ENCODE measurements at regions not wholly inside any gene's neighbourhood (a gene's known extent, or its start where the extent isn't known, plus 50 kb on each side); places are given as distances from the start of the nearest gene placed in this dataset.

DNA sequence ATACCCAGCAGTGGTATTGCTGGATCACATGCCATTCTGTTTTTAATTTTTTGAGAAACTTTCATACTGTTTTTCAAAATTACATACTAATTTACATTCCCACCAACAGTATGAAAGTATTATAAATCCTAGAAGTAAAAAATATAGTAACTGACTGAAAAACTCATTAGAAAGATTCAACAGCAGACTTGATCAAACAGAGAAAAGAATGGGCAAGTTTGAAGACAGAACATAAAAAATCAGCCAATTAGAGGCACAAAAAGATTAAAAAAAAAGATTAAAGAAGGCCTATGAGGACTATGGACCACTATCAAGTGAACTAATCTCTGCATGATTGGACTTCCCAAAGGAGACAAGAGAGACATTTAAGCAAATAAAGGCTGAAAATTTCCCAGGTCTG is 144.0 kb upstream of the GRIK2 start:
- BruUV-seq (replicated peaks) = no TSS peak
- no peaks in the 10 kb centered on the region for H3K27me3 ChIP-seq (ENCODE audit: control insufficient read depth in 1 of 2, insufficient read depth in 2 of 2, low read length in 2 of 2)
- no peak overlapping the region for H3K27ac ChIP-seq (ENCODE audit: extremely low read length, insufficient read depth, low read length)
- no peaks in the 10 kb centered on the region for H4K20me1 ChIP-seq (ENCODE audit: insufficient read depth, low read length)
- DNase-seq (ENCODE audit: low spot score) (no peak), ATAC-seq (no peak), FAIRE-seq (no peak)
- H3K9me3 ChIP-seq (ENCODE audit: low read length) = peaks cover 35% of the 10 kb centered on the region
- no peak overlapping the region for H3K4me3 ChIP-seq (replicated peaks in 1 of 3; ENCODE audit: insufficient read depth in 1 of 3, low read depth in 2 of 3, low read length in 3 of 3)
- CTCF ChIA-PET (ENCODE audit: low intra/inter-chr PET ratio, low total read pairs) = no interaction called here
- no peaks in the 10 kb centered on the region for H3K79me2 ChIP-seq (ENCODE audit: insufficient read depth, low read length)
- H3K9ac ChIP-seq (ENCODE audit: insufficient read depth, low read depth, low read length) = no peak overlapping the region
- in situ Hi-C loops (cut with HindIII; ENCODE audit: extremely low pct_ligation_motif_present, low pct_unique_long_range_greater_than_20kb) = no loop called here
- intact Hi-C loops (cut with micrococcal nuclease; ENCODE audit: unreplicated experiment) = no loop called here
- H3K4me1 ChIP-seq (ENCODE audit: insufficient read depth, low read length) = no peaks in the 10 kb centered on the region
- POLR2A ChIA-PET = no interaction called here
- H2AFZ ChIP-seq (ENCODE audit: low read length) = no peak overlapping the region
- no peak for TF ChIP-seq WIZ (CRISPR knock-in tag; IDR thresholded peaks at IDR 0.05)
- TF ChIP-seq ZNF160 (CRISPR knock-in tag; IDR thresholded peaks at IDR 0.05) = peak; percentile 98
- no peaks in the 10 kb centered on the region for H3K36me3 ChIP-seq (replicated peaks in 1 of 2; ENCODE audit: control insufficient read depth in 1 of 2, insufficient read depth in 2 of 2, low read length in 2 of 2)
- no peak overlapping the region for H3K4me2 ChIP-seq (ENCODE audit: low read depth, low read length)

DNA sequence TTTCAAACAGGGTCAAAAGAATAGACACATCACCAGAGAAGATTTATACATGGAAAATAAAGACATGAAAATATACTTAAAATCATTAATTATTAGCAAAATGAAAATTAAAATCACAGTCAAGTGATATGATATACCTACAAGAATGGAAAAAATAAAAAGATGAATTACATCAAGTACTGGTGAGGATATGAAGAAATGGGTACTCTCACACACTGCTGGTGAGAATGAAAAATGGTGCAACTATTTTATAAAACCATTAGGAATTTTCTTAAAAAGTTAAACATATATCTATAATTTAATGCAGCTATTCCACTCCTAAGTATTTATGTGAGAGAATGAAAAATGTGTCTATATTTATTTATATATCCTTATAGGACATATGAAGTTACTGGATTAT is 136.3 kb upstream of the GRIK2 start:
- Histone ChIP-seq H3K9ac (ENCODE audit: insufficient read depth, low read depth, low read length) (no peak overlapping the region), H3K27ac (ENCODE audit: extremely low read length, insufficient read depth, low read length) (no peak overlapping the region), H3K4me2 (ENCODE audit: low read depth, low read length) (no peak overlapping the region), H3K4me3 (replicated peaks in 1 of 3; ENCODE audit: insufficient read depth in 1 of 3, low read depth in 2 of 3, low read length in 3 of 3) (no peak overlapping the region), H3K79me2 (ENCODE audit: insufficient read depth, low read length) (no peaks in the 10 kb centered on the region), H2AFZ (ENCODE audit: low read length) (no peak overlapping the region), H3K36me3 (replicated peaks in 1 of 2; ENCODE audit: control insufficient read depth in 1 of 2, insufficient read depth in 2 of 2, low read length in 2 of 2) (no peaks in the 10 kb centered on the region), H3K4me1 (ENCODE audit: insufficient read depth, low read length) (no peaks in the 10 kb centered on the region), H3K9me3 (ENCODE audit: low read length) (peaks cover 9% of the 10 kb centered on the region; the same call in 1 of the 2 replicates), H3K27me3 (ENCODE audit: control insufficient read depth in 1 of 2, insufficient read depth in 2 of 2, low read length in 2 of 2) (no peaks in the 10 kb centered on the region; a peak in 1 of 5 replicates), H4K20me1 (ENCODE audit: insufficient read depth, low read length) (no peaks in the 10 kb centered on the region)
- no peak for DNase-seq (ENCODE audit: low spot score)
- ATAC-seq = no peak
- in situ Hi-C loops (cut with HindIII; ENCODE audit: extremely low pct_ligation_motif_present, low pct_unique_long_range_greater_than_20kb) (no loop called here), intact Hi-C loops (cut with micrococcal nuclease; ENCODE audit: unreplicated experiment) (no loop called here)
- ChIA-PET POLR2A (no interaction called here), CTCF (ENCODE audit: low intra/inter-chr PET ratio, low total read pairs) (no interaction called here)
- FAIRE-seq = no peak
- BruUV-seq (replicated peaks) = no TSS peak
- TF ChIP-seq MXD4 (CRISPR knock-in tag; IDR thresholded peaks at IDR 0.05) (no peak), MIER3 (CRISPR knock-in tag; IDR thresholded peaks at IDR 0.05; ENCODE audit: borderline replicate concordance) (no peak), TCF12 (IDR thresholded peaks at IDR 0.05) (no peak), TCF12 (CRISPR knock-in tag; IDR thresholded peaks at IDR 0.05) (no peak), MEIS2 (CRISPR knock-in tag; IDR thresholded peaks at IDR 0.05) (no peak), MED1 (CRISPR knock-in tag; IDR thresholded peaks at IDR 0.05) (no peak), ZNF549 (CRISPR knock-in tag; IDR thresholded peaks at IDR 0.05) (no peak), ERF (CRISPR knock-in tag; IDR thresholded peaks at IDR 0.05) (no peak)
- TF ChIP-seq, protein P1, sequence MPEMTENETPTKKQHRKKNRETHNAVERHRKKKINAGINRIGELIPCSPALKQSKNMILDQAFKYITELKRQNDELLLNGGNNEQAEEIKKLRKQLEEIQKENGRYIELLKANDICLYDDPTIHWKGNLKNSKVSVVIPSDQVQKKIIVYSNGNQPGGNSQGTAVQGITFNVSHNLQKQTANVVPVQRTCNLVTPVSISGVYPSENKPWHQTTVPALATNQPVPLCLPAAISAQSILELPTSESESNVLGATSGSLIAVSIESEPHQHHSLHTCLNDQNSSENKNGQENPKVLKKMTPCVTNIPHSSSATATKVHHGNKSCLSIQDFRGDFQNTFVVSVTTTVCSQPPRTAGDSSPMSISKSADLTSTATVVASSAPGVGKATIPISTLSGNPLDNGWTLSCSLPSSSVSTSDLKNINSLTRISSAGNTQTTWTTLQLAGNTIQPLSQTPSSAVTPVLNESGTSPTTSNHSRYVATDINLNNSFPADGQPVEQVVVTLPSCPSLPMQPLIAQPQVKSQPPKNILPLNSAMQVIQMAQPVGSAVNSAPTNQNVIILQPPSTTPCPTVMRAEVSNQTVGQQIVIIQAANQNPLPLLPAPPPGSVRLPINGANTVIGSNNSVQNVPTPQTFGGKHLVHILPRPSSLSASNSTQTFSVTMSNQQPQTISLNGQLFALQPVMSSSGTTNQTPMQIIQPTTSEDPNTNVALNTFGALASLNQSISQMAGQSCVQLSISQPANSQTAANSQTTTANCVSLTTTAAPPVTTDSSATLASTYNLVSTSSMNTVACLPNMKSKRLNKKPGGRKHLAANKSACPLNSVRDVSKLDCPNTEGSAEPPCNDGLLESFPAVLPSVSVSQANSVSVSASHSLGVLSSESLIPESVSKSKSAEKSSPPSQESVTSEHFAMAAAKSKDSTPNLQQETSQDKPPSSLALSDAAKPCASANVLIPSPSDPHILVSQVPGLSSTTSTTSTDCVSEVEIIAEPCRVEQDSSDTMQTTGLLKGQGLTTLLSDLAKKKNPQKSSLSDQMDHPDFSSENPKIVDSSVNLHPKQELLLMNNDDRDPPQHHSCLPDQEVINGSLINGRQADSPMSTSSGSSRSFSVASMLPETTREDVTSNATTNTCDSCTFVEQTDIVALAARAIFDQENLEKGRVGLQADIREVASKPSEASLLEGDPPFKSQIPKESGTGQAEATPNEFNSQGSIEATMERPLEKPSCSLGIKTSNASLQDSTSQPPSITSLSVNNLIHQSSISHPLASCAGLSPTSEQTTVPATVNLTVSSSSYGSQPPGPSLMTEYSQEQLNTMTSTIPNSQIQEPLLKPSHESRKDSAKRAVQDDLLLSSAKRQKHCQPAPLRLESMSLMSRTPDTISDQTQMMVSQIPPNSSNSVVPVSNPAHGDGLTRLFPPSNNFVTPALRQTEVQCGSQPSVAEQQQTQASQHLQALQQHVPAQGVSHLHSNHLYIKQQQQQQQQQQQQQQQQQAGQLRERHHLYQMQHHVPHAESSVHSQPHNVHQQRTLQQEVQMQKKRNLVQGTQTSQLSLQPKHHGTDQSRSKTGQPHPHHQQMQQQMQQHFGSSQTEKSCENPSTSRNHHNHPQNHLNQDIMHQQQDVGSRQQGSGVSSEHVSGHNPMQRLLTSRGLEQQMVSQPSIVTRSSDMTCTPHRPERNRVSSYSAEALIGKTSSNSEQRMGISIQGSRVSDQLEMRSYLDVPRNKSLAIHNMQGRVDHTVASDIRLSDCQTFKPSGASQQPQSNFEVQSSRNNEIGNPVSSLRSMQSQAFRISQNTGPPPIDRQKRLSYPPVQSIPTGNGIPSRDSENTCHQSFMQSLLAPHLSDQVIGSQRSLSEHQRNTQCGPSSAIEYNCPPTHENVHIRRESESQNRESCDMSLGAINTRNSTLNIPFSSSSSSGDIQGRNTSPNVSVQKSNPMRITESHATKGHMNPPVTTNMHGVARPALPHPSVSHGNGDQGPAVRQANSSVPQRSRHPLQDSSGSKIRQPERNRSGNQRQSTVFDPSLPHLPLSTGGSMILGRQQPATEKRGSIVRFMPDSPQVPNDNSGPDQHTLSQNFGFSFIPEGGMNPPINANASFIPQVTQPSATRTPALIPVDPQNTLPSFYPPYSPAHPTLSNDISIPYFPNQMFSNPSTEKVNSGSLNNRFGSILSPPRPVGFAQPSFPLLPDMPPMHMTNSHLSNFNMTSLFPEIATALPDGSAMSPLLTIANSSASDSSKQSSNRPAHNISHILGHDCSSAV (CRISPR knock-in tag; IDR thresholded peaks at IDR 0.05; ENCODE audit: borderline replicate concordance) = no peak
- TF ChIP-seq, protein P2, sequence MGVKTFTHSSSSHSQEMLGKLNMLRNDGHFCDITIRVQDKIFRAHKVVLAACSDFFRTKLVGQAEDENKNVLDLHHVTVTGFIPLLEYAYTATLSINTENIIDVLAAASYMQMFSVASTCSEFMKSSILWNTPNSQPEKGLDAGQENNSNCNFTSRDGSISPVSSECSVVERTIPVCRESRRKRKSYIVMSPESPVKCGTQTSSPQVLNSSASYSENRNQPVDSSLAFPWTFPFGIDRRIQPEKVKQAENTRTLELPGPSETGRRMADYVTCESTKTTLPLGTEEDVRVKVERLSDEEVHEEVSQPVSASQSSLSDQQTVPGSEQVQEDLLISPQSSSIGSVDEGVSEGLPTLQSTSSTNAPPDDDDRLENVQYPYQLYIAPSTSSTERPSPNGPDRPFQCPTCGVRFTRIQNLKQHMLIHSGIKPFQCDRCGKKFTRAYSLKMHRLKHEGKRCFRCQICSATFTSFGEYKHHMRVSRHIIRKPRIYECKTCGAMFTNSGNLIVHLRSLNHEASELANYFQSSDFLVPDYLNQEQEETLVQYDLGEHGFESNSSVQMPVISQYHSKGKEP (CRISPR knock-in tag; IDR thresholded peaks at IDR 0.05) = no peak
